HepG2 (cell line): ENCODE measurements at regions not wholly inside any gene's neighbourhood (a gene's known extent, or its start where the extent isn't known, plus 50 kb on each side); places are given as distances from the start of the nearest gene placed in this dataset.

Source experiments
- CTCF ChIP-seq: sonication (generic); formaldehyde crosslinking; IDR thresholded peaks from 2 replicates; pipeline ENCODE4 v1.5.0; 2020; ENCODE audit warnings: mild to moderate bottlenecking, missing genetic modification reagents, moderate library complexity
- FOXM1 ChIP-seq: sonication (generic); formaldehyde crosslinking; IDR thresholded peaks from 2 replicates; pipeline ENCODE4 v1.5.0; 2020; ENCODE audit warnings: missing genetic modification reagents
- KMT2A ChIP-seq: sonication (generic); formaldehyde crosslinking; IDR thresholded peaks from 2 replicates; pipeline ENCODE4 v1.4.0; 2020; ENCODE audit warnings: missing genetic modification reagents
- NFIC ChIP-seq: IDR thresholded peaks from 2 replicates; pipeline ENCODE4 v1.6.1; 2012; ENCODE audit warnings: mild to moderate bottlenecking, low read length, inconsistent platforms
- NR2C2 ChIP-seq: sonication (generic); formaldehyde crosslinking; IDR thresholded peaks from 2 replicates; pipeline ENCODE4 v1.4.0; 2020; ENCODE audit warnings: missing genetic modification reagents, mild to moderate bottlenecking, moderate library complexity, borderline replicate concordance
- PITX1 ChIP-seq: sonication (generic); formaldehyde crosslinking; IDR thresholded peaks from 2 replicates; pipeline ENCODE4 v1.5.1; 2020; ENCODE audit warnings: mild to moderate bottlenecking, missing genetic modification reagents
- TFDP2 ChIP-seq: sonication (generic); formaldehyde crosslinking; IDR thresholded peaks from 2 replicates; pipeline ENCODE4 v1.4.0; 2020; ENCODE audit warnings: missing genetic modification reagents
- USF2 ChIP-seq, 2 experiments: sonication (generic) in 1 of 2; formaldehyde crosslinking in 1 of 2; IDR thresholded peaks; 2 replicates each; pipeline versions ENCODE4 v1.5.1 to v1.6.1; 2011 to 2020; ENCODE audit warnings: borderline replicate concordance in 1 of 2, low read depth in 1 of 2, low read length in 1 of 2, mild to moderate bottlenecking in 1 of 2, missing genetic modification reagents in 1 of 2, moderate library complexity in 1 of 2
- YY1 ChIP-seq: IDR thresholded peaks from 2 replicates; pipeline ENCODE4 v1.6.1; 2011; ENCODE audit warnings: low read length, low read depth, moderate library complexity, mild to moderate bottlenecking; ENCODE audit not compliant: insufficient read depth, insufficient replicate concordance
- ZBTB2 ChIP-seq: sonication (generic); formaldehyde crosslinking; IDR thresholded peaks from 2 replicates; pipeline ENCODE4 v1.8.0; 2022; ENCODE audit warnings: low read depth, missing genetic modification reagents
- ZNF205 ChIP-seq: IDR thresholded peaks from 2 replicates; pipeline ENCODE4 v1.6.1; 2018; ENCODE audit warnings: missing biosample characterization, missing genetic modification reagents
- ZNF766 ChIP-seq: sonication (generic); formaldehyde crosslinking; IDR thresholded peaks from 2 replicates; pipeline ENCODE4 v1.5.0; 2020; ENCODE audit warnings: missing genetic modification reagents, borderline replicate concordance
- ZNF816 ChIP-seq: sonication (generic); formaldehyde crosslinking; IDR thresholded peaks from 2 replicates; pipeline ENCODE4 v1.8.0; 2022; ENCODE audit warnings: missing genetic modification reagents, mild to moderate bottlenecking, borderline replicate concordance

GRCh38 chr1:195185321-195185720, 1422.9 kb downstream of the KCNT2 start:
- TF ChIP-seq KMT2A, result no peak
- no peak for TF ChIP-seq ZNF205 (CRISPR knock-in tag)
- no peak for TF ChIP-seq PITX1 (CRISPR knock-in tag)
- no peak for TF ChIP-seq ZNF816 (CRISPR knock-in tag)
- no peak for TF ChIP-seq FOXM1 (CRISPR knock-in tag)
- no peak for TF ChIP-seq YY1
- TF ChIP-seq NR2C2 (CRISPR knock-in tag), result no peak
- TF ChIP-seq ZBTB2 (CRISPR knock-in tag), result no peak
- TF ChIP-seq TFDP2 (CRISPR knock-in tag), result no peak
- TF ChIP-seq ZNF766 (CRISPR knock-in tag), result no peak
- TF ChIP-seq NFIC, result no peak
- no peak for TF ChIP-seq USF2 (IDR thresholded peaks at IDR 0.05; ENCODE audit: low read depth, low read length)
- no peak for TF ChIP-seq USF2 (CRISPR knock-in tag; IDR thresholded peaks at IDR 0.05; ENCODE audit: borderline replicate concordance)
- no peak for TF ChIP-seq CTCF (CRISPR knock-in tag)
